SK-MEL-5 (cell line): ENCODE measurements at regions not wholly inside any gene's neighbourhood (a gene's known extent, or its start where the extent isn't known, plus 50 kb on each side); places are given as distances from the start of the nearest gene placed in this dataset.

Experiments used
- DNase-seq: peaks from one replicate; pipeline ENCODE4 v3.0.0-alpha.2; 2016; ENCODE audit warnings: low read depth, low spot score
- in situ Hi-C: cut with HindIII; loops from 2 replicates; pipeline ENCODE4 v1.10.0; 2016; ENCODE audit warnings: low sequenced_read_pairs, high pct_unique_total_duplicates, low pct_unique_long_range_greater_than_20kb

- no peak for DNase-seq
- in situ Hi-C loops: no loop called here
These were observed 68.8 kb upstream of the APC start for GRCh38 chr5:112668911-112669310.

GRCh38 chr5:112669328-112669963 lies 68.2 kb upstream of the APC start:
- in situ Hi-C loops: no loop called here
- DNase-seq: no peak

- in situ Hi-C loops: no loop called here
- no peak for DNase-seq
These were observed 66.0 kb upstream of the APC start for GRCh38 chr5:112671687-112672086.

GRCh38 chr5:112681481-112681908 lies 56.2 kb upstream of the APC start:
- no peak for DNase-seq
- in situ Hi-C loops: no loop called here

GRCh38 chr5:112682621-112683061 lies 55.0 kb upstream of the APC start:
- DNase-seq: no peak
- in situ Hi-C loops: no loop called here

GRCh38 chr5:112684121-112684520 lies 53.6 kb upstream of the APC start:
- DNase-seq: no peak
- in situ Hi-C loops: no loop called here

- no peak for DNase-seq
These were observed 52.9 kb upstream of the APC start for GRCh38 chr5:112684737-112685136.

GRCh38 chr5:112685386-112685785 lies 52.3 kb upstream of the APC start:
- in situ Hi-C loops: no loop called here

More at GRCh38 chr5:112684737-112685136, 52.9 kb upstream of the APC start:
- in situ Hi-C loops: no loop called here

GRCh38 chr5:112685931-112686330 lies 51.8 kb upstream of the APC start:
- in situ Hi-C loops: no loop called here
- DNase-seq: no peak

More at GRCh38 chr5:112685386-112685785, 52.3 kb upstream of the APC start:
- DNase-seq: no peak

- no peak for DNase-seq
- in situ Hi-C loops: no loop called here
These were observed 51.0 kb upstream of the APC start for GRCh38 chr5:112686675-112687074.

- DNase-seq: no peak
- in situ Hi-C loops: no loop called here
These were observed 50.4 kb upstream of the APC start for GRCh38 chr5:112687306-112687705.
